HG03354 (cell line): ENCODE measurements at regions not wholly inside any gene's neighbourhood (a gene's known extent, or its start where the extent isn't known, plus 50 kb on each side); places are given as distances from the start of the nearest gene placed in this dataset.

ENCODE experiments used
- ATAC-seq: cut with Tn5 transposase; IDR thresholded peaks from one replicate; pipeline ENCODE4 v1.9.1; 2021; ENCODE audit warnings: mild to moderate bottlenecking; ENCODE audit not compliant: unreplicated experiment, poor library complexity, severe bottlenecking

GRCh38 chr11:87405843-87406242 is 368.1 kb downstream of the TMEM135 start:
- ATAC-seq = no peak

GRCh38 chr11:87405356-87405755 is 367.6 kb downstream of the TMEM135 start:
- no peak for ATAC-seq

GRCh38 chr11:87401653-87402052 is 363.9 kb downstream of the TMEM135 start:
- no peak for ATAC-seq

GRCh38 chr11:87399341-87399740 is 361.6 kb downstream of the TMEM135 start:
- no peak for ATAC-seq

GRCh38 chr11:87398931-87399330 is 361.2 kb downstream of the TMEM135 start:
- no peak for ATAC-seq

- ATAC-seq = no peak
Measured at GRCh38 chr11:87397011-87397865, 359.5 kb downstream of the TMEM135 start.

- ATAC-seq = no peak
Measured at GRCh38 chr11:87394924-87395323, 357.2 kb downstream of the TMEM135 start.

- ATAC-seq = no peak
Measured at GRCh38 chr11:87392665-87393064, 354.9 kb downstream of the TMEM135 start.

GRCh38 chr11:87391496-87391895 is 353.8 kb downstream of the TMEM135 start:
- no peak for ATAC-seq

- no peak for ATAC-seq
Measured at GRCh38 chr11:87384078-87384729, 346.5 kb downstream of the TMEM135 start.

- ATAC-seq = no peak
Measured at GRCh38 chr11:87374038-87374807, 336.5 kb downstream of the TMEM135 start.
